Lung (tissue), 11 donors: ENCODE measurements at regions not wholly inside any gene's neighbourhood (a gene's known extent, or its start where the extent isn't known, plus 50 kb on each side); places are given as distances from the start of the nearest gene placed in this dataset.
A peak's percentile ranks its signal among the peaks of the same experiment; 100 is the strongest.

Experiments
- ATAC-seq: fragments of 200-7000 bp; cut with Tn5 transposase; one replicate; pipeline ENCODE4 v1.9.1; 2020; ENCODE audit warnings: moderate number of reproducible peaks; ENCODE audit not compliant: insufficient read depth, low FRiP score
- DNase-seq, 3 donors: peaks; one replicate each; pipeline ENCODE4 v3.0.0-alpha.2; 2013 to 2017
- H3K27ac ChIP-seq, 2 donors: one replicate each; pipeline ENCODE4 v1.5.1; 2013; ENCODE audit warnings: mild to moderate bottlenecking in 2 of 2, moderate library complexity in 2 of 2, control low read depth in 1 of 2, inconsistent platforms in 1 of 2, low read depth in 1 of 2, low read length in 1 of 2
- H3K27me3 ChIP-seq, 3 donors: one replicate each; pipeline ENCODE4 v1.5.1; 2013; ENCODE audit warnings: low read length in 2 of 3; ENCODE audit not compliant: control insufficient read depth in 3 of 3, insufficient read depth in 3 of 3
- H3K36me3 ChIP-seq, 4 donors: one replicate each; pipeline ENCODE4 v1.5.1; 2013; ENCODE audit warnings: low read length in 4 of 4, mild to moderate bottlenecking in 1 of 4, moderate library complexity in 1 of 4; ENCODE audit not compliant: control insufficient read depth in 4 of 4, insufficient read depth in 4 of 4
- H3K4me1 ChIP-seq, 5 donors: one replicate each; pipeline ENCODE4 v1.5.1; 2013; ENCODE audit warnings: low read length in 5 of 5, mild to moderate bottlenecking in 2 of 5, moderate library complexity in 1 of 5; ENCODE audit not compliant: control insufficient read depth in 5 of 5, insufficient read depth in 5 of 5
- H3K4me3 ChIP-seq: one replicate; pipeline ENCODE4 v1.5.1; 2013; ENCODE audit warnings: mild to moderate bottlenecking, control low read depth, moderate library complexity
- H3K9ac ChIP-seq, 2 donors: one replicate each; pipeline ENCODE4 v1.5.1; 2013; ENCODE audit warnings: low read length in 2 of 2, control low read depth in 1 of 2; ENCODE audit not compliant: insufficient read depth in 1 of 2
- H3K9me3 ChIP-seq, 4 donors: one replicate each; pipeline ENCODE4 v1.5.1; 2013; ENCODE audit warnings: low read length in 3 of 4, mild to moderate bottlenecking in 1 of 4, moderate library complexity in 1 of 4; ENCODE audit not compliant: control insufficient read depth in 4 of 4, insufficient read depth in 3 of 4
- CTCF ChIP-seq: IDR thresholded peaks from 2 replicates; pipeline ENCODE4 v1.5.1; 2012; ENCODE audit warnings: mild to moderate bottlenecking; ENCODE audit errors: control extremely low read depth, extremely low read depth
- WGBS, 2 donors: extraction: QIAGEN DNeasy Blood & Tissue Kit; methylation state at CpG; one replicate each; pipeline ENCODE4 v1.1.7; 2013; 5-methylcytosine and 5-hydroxymethylcytosine counted together
- donor health status: control.
- donor health status: control.
- donor health status: Bipolar disorder and iron deficiency.
- donor health status: healthy.
- donor health status: DM: yes; HTN: yes; CAD: no.

DNA sequence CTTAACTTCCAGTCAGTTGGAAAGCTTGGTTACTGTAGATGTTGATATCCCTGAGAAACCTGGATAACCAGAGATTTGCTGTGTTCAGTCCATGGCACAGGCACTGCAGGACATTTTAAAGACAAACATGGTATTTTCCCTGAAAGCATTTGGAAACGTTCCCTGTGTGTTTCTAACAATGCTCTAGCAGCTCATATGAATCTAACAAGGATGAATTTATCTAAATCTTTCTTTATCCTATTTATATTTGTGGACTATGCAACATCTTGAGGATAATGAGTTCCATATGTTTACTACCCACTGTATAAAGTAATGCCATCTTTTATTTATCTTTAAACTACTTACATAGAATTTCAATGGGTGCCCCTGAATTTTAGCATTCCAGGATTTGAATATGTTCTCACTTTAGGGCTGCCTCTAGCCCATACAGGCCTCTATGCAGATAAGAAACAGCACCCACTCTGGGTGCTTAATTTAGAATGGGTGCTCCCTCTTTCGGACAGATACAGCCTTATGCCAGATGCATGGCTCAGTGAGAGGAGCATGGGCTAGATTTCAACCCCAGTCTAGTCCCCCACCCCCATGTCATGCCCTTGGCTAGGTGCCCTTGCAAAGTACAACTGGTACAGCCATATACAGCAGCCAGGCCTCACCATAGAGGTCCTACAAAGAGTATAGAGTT lies 50.6 kb upstream of the NEMP2 start:
- Histone ChIP-seq H3K36me3 (no peaks in the 10 kb centered on the region), H3K27me3 (no peaks in the 10 kb centered on the region), H3K27ac (no peak overlapping the region), H3K4me3 (no peak overlapping the region), H3K9ac (no peak overlapping the region), H3K9me3 (peaks cover 0 to 3% (median 0%) of the 10 kb centered on the region in 4 donors), H3K4me1 (peaks cover 0 to 46% (median 21%) of the 10 kb centered on the region in 5 donors)
- no peak for TF ChIP-seq CTCF
- ATAC-seq (no peak), DNase-seq (peak in 2 of 3 donors; percentile 85 to 89)
- 77 to 85% methylated on average over 2 of the region's 2 CpGs for WGBS, 2 donors

DNA sequence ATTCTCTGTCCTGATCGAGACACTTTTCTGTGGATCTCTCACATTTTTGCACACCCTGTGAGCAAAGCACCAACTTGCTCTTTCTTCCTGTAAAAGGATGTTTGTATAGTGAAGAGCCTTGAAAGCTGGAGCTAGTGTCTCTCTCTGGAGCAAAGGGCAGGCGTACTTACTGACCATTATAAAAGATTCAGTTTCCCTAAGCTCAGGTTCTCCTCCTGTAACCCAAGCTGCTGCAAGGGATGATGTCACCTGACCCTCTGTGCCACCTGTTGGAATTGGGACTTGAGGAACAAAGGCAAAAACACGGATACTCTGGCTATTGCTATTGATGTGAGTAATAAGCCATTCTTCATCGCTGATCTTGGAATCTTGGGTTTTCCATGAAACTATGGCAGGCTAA lies 52.6 kb upstream of the NEMP2 start:
- H3K27ac ChIP-seq = no peak overlapping the region
- WGBS, 2 donors = 94 to 96% methylated on average over 4 of the region's 4 CpGs
- TF ChIP-seq CTCF = no peak
- no peaks in the 10 kb centered on the region for H3K36me3 ChIP-seq
- H3K27me3 ChIP-seq = no peaks in the 10 kb centered on the region
- H3K4me3 ChIP-seq = no peak overlapping the region
- ATAC-seq (no peak), DNase-seq (no peak)
- H3K9me3 ChIP-seq = peaks cover 0 to 3% (median 0%) of the 10 kb centered on the region in 4 donors
- peaks cover 0 to 46% (median 19%) of the 10 kb centered on the region in 5 donors for H3K4me1 ChIP-seq
- H3K9ac ChIP-seq = no peak overlapping the region

GRCh38 chr2:190589008-190589407 lies 54.5 kb upstream of the NEMP2 start:
- Histone ChIP-seq H3K27ac (no peak overlapping the region), H3K4me1 (peaks cover 0 to 27% (median 6%) of the 10 kb centered on the region in 5 donors), H3K9me3 (peaks cover 0 to 3% (median 0%) of the 10 kb centered on the region in 4 donors), H3K9ac (no peak overlapping the region), H3K4me3 (no peak overlapping the region), H3K36me3 (no peaks in the 10 kb centered on the region), H3K27me3 (no peaks in the 10 kb centered on the region)
- ATAC-seq (no peak), DNase-seq (no peak)
- WGBS, 2 donors = 93 to 97% methylated on average over 1 of the region's 1 CpG
- no peak for TF ChIP-seq CTCF

DNA sequence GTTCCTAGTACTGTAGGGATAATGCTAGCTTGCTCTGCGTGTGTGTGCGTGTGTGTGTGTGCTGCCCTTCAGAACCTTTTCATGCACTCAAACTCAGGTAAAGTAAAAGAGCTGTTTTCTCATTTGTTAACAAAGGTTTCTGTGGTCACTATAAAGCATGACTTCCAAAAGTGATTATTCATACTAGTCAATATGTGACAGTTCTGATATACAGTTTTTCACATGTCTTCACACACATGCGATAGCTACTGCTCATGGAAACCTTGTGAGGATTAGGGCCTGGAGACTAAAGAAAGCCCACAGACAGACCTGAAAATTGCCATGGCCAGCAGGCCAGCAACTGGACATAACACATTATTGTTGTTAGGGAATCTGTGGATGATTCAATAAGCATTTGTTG lies 56.9 kb upstream of the NEMP2 start:
- Histone ChIP-seq H3K9ac (no peak overlapping the region), H3K9me3 (peaks cover 0 to 3% (median 0%) of the 10 kb centered on the region in 4 donors), H3K27ac (no peak overlapping the region), H3K27me3 (no peaks in the 10 kb centered on the region), H3K4me3 (no peak overlapping the region), H3K36me3 (no peaks in the 10 kb centered on the region), H3K4me1 (peaks cover 0 to 5% (median 0%) of the 10 kb centered on the region in 5 donors)
- DNase-seq = no peak
- no peak for TF ChIP-seq CTCF
- WGBS, 2 donors = 94 to 97% methylated on average over 3 of the region's 3 CpGs
- no peak for ATAC-seq
